Stomach (tissue), 8 donors: ENCODE measurements at regions not wholly inside any gene's neighbourhood (a gene's known extent, or its start where the extent isn't known, plus 50 kb on each side); places are given as distances from the start of the nearest gene placed in this dataset.

Source experiments
- DNase-seq, 2 donors: peaks; one replicate each; pipeline versions ENCODE4 v3.0.0 to v3.0.0-alpha.2; 2013 to 2019
- H3K27ac ChIP-seq, 5 donors: fragments of 200-600 bp in 4 of 5; sonication (generic) in 4 of 5; one replicate each; pipeline ENCODE4 v1.5.1; 2013 to 2019; ENCODE audit warnings: mild to moderate bottlenecking in 1 of 5, moderate library complexity in 1 of 5
- H3K27me3 ChIP-seq, 3 donors: fragments of 200-600 bp; sonication (generic); one replicate each; pipeline ENCODE4 v1.5.1; 2017 to 2019; ENCODE audit warnings: mixed run types in 1 of 3
- H3K36me3 ChIP-seq, 4 donors: fragments of 200-600 bp; sonication (generic); 1 replicate in 3 of 4; 2 replicates in 1 of 4; pipeline ENCODE4 v1.5.1; 2016 to 2019
- H3K4me1 ChIP-seq, 4 donors: fragments of 200-600 bp; sonication (generic); one replicate each; pipeline ENCODE4 v1.5.1; 2016 to 2019
- H3K4me3 ChIP-seq, 4 donors: fragments of 200-600 bp; sonication (generic) in 3 of 4; one replicate each; pipeline ENCODE4 v1.5.1; 2016 to 2019; ENCODE audit warnings: mild to moderate bottlenecking in 1 of 4
- H3K9me3 ChIP-seq, 4 donors: fragments of 200-600 bp; sonication (generic); one replicate each; pipeline ENCODE4 v1.5.1; 2016 to 2019
- EP300 ChIP-seq: sonication (generic); formaldehyde crosslinking; IDR thresholded peaks from one replicate; pipeline ENCODE4 v1.6.1; 2017; ENCODE audit warnings: antibody characterized with exemption
- POLR2A ChIP-seq, 4 donors: fragments of 450-650 bp; IDR thresholded peaks; one replicate each; pipeline ENCODE4 v1.6.1; 2016; ENCODE audit warnings: antibody characterized with exemption in 4 of 4, control low read depth in 2 of 4, mild to moderate bottlenecking in 1 of 4, moderate library complexity in 1 of 4
- POLR2AphosphoS5 ChIP-seq, 3 donors: sonication (generic); formaldehyde crosslinking; IDR thresholded peaks; one replicate each; pipeline ENCODE4 v1.6.1; 2016; ENCODE audit warnings: antibody characterized with exemption in 3 of 3
- WGBS, 5 donors: extraction: QIAGEN DNeasy Blood & Tissue Kit in 3 of 5; methylation state at CpG; one replicate each; pipeline versions ENCODE4 v1.1.5 to v1.1.7; 2013 to 2018; 5-methylcytosine and 5-hydroxymethylcytosine counted together
- intact Hi-C: fragments of 100-400 bp; cut with DNase I; formaldehyde crosslinking; loops from one replicate; pipeline ENCODE4 v1.15.1; 2023; ENCODE audit warnings: low total_unique reads
- TF ChIP-seq, protein P1 (sequence below), 7 experiments: fragments of 450-650 bp in 4 of 7; fragments of 200-600 bp in 3 of 7; sonication (generic) in 3 of 7; IDR thresholded peaks; one replicate each; pipeline ENCODE4 v1.5.1; 2016 to 2019; ENCODE audit warnings: antibody characterized with exemption in 7 of 7, control low read depth in 2 of 7, mild to moderate bottlenecking in 1 of 7
- donor health status: healthy with polysubstance abuse.
- donor health status: Bipolar disorder and iron deficiency.
- donor health status: healthy.

DNA sequence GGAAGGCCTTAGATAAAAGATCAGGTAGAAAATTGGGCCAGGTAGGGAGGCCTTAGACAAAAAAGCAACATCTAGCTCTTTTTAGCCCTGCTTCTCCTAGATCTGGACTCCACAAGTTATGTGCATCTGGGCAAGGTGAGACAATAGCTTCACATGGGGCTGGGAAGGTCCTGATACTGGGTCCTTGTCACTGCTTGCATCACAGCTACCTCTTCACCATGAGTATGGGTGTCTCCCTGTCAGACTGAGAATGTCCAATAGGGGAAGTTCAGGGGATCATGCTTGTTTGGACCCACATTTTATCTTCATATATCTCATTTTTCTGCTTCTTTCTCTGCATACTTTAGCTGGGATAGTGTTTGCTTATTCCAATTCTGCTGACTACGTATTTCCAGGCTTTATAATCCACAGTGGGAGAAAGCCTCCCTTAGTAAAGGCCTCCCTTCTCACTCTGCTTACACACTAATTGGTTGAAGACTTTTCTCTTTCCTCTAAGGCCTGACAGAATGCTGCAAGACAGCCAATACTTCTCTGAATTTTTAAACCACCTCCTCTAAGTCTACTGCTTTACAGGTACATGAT lies 189.6 kb downstream of the CYRIA start:
- Histone ChIP-seq H3K9me3 (no peaks in the 10 kb centered on the region), H3K27ac (no peak overlapping the region), H3K27me3 (no peaks in the 10 kb centered on the region), H3K4me3 (no peak overlapping the region), H3K4me1 (no peaks in the 10 kb centered on the region), H3K36me3 (no peaks in the 10 kb centered on the region)
- 79 to 95% (median 91%) methylated on average over 1 of the region's 1 CpG for WGBS, 5 donors
- intact Hi-C loops = no loop called here
- DNase-seq = no peak
- TF ChIP-seq EP300 (no peak), POLR2AphosphoS5 (IDR thresholded peaks at IDR 0.05) (no peak)

DNA sequence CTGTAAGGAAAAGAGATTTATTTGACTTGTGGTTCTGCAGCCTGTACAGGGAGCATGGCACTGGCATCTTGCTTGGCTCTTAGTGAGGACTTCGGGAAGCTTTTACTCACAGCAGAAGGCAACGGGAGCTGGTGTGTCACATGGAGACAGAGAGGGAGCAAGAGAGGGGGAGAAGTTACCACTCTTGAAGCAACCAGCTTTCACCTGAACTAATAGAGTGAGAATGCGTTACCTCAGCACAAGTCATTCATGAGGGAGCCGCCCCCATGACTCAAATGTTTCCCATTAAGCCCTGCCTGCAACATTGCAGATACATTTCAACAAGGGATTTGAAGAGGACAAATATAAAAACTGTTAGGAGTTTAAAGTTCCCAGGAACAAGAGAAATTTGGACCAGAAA lies 190.0 kb downstream of the CYRIA start:
- no peak overlapping the region for H3K4me3 ChIP-seq
- intact Hi-C loops = no loop called here
- H3K36me3 ChIP-seq = no peaks in the 10 kb centered on the region
- DNase-seq = peak in 1 of 2 donors; percentile 44
- 60 to 80% (median 67%) methylated on average over 4 of the region's 4 CpGs for WGBS, 5 donors
- H3K27me3 ChIP-seq = no peaks in the 10 kb centered on the region
- TF ChIP-seq POLR2A (IDR thresholded peaks at IDR 0.05) (no peak), EP300 (no peak), POLR2AphosphoS5 (IDR thresholded peaks at IDR 0.05) (no peak)
- TF ChIP-seq, protein P1, sequence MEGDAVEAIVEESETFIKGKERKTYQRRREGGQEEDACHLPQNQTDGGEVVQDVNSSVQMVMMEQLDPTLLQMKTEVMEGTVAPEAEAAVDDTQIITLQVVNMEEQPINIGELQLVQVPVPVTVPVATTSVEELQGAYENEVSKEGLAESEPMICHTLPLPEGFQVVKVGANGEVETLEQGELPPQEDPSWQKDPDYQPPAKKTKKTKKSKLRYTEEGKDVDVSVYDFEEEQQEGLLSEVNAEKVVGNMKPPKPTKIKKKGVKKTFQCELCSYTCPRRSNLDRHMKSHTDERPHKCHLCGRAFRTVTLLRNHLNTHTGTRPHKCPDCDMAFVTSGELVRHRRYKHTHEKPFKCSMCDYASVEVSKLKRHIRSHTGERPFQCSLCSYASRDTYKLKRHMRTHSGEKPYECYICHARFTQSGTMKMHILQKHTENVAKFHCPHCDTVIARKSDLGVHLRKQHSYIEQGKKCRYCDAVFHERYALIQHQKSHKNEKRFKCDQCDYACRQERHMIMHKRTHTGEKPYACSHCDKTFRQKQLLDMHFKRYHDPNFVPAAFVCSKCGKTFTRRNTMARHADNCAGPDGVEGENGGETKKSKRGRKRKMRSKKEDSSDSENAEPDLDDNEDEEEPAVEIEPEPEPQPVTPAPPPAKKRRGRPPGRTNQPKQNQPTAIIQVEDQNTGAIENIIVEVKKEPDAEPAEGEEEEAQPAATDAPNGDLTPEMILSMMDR (IDR thresholded peaks at IDR 0.05) = no peak
- H3K4me1 ChIP-seq = no peaks in the 10 kb centered on the region
- H3K9me3 ChIP-seq = no peaks in the 10 kb centered on the region
- no peak overlapping the region for H3K27ac ChIP-seq

DNA sequence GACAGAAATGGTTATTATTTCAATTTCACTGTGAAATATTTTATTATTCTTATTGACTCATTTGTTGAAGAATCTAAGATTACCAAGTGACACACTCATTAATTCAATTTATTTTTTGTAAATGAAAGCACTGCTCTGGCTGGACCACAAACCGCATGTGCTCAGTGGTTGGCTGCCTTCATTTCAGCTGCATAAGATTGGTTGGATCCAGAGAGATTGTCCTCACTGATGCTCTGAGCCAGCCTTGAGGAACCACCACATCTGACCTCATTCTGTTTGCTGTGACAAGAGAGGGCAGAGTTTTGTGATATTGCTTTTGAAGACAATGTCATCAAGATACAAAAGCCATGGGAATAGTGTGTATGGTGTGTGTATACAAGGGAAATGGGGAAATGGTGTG lies 192.1 kb downstream of the CYRIA start:
- no peak for DNase-seq
- H3K27me3 ChIP-seq = no peaks in the 10 kb centered on the region
- intact Hi-C loops = no loop called here
- H3K27ac ChIP-seq = no peak overlapping the region
- H3K4me3 ChIP-seq = no peak overlapping the region
- H3K36me3 ChIP-seq = no peaks in the 10 kb centered on the region
- no peaks in the 10 kb centered on the region for H3K9me3 ChIP-seq
- TF ChIP-seq EP300 = no peak
- TF ChIP-seq POLR2AphosphoS5 (IDR thresholded peaks at IDR 0.05) = no peak
- no peak for TF ChIP-seq POLR2A (IDR thresholded peaks at IDR 0.05)
- TF ChIP-seq, protein P1 (IDR thresholded peaks at IDR 0.05) = no peak
- 88 to 100% (median 98%) methylated on average over 1 of the region's 1 CpG for WGBS, 5 donors
- H3K4me1 ChIP-seq = no peaks in the 10 kb centered on the region

DNA sequence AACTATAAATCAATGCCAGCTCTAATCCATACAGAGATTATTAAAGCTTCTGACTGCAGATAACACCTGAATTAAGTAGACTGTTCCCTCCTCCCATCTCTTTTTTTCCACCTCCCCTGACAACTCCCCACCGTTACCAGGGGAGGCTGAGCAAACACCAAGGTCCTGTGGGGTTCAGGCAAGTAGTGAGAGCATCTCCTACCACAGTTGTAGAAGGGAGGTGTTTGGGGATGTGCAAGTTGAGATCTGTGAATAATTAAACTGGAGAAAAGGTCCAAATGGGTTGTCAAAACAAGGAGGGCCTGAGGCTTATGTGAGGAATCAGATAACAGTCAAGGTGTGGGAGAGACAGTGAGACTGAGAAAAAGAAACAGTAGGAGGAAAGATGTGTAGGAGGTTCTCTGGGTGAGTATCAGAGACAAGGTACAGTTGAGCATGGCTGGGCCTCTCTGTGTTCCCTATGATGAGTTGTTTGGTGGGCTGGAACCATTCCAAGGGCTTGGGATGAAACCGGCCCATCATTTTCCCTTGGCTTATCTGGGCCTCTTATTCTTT lies 194.6 kb downstream of the CYRIA start:
- intact Hi-C loops = no loop called here
- H3K4me3 ChIP-seq = no peak overlapping the region
- no peaks in the 10 kb centered on the region for H3K27me3 ChIP-seq
- WGBS, 5 donors = 63 to 82% (median 68%) methylated on average over 2 of the region's 2 CpGs
- no peak for DNase-seq
- no peak overlapping the region for H3K27ac ChIP-seq
- no peak for TF ChIP-seq POLR2A (IDR thresholded peaks at IDR 0.05)
- TF ChIP-seq, protein P1 (IDR thresholded peaks at IDR 0.05) = no peak
- H3K4me1 ChIP-seq = no peaks in the 10 kb centered on the region
- no peaks in the 10 kb centered on the region for H3K36me3 ChIP-seq
- H3K9me3 ChIP-seq = no peaks in the 10 kb centered on the region

DNA sequence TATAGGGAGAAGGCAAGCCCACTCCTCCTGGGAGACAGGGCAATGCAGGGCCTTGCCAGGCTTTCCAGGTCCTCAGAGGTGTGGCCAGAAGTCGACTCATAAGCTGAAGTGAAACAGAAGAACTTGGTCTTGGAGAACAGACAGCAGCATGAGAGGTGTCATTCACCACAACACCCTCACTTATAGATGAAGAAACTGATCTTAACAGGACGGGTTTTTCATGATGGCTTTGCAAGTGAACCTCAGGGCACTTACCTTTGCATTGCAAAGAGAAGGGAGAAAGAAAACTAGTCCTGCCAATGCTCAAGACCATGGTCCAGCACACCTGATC lies 198.8 kb downstream of the CYRIA start:
- H3K4me3 ChIP-seq = no peak overlapping the region
- no peak for DNase-seq
- no peaks in the 10 kb centered on the region for H3K36me3 ChIP-seq
- H3K4me1 ChIP-seq = no peaks in the 10 kb centered on the region
- no peak overlapping the region for H3K27ac ChIP-seq
- intact Hi-C loops = no loop called here
- H3K9me3 ChIP-seq = no peaks in the 10 kb centered on the region
- 62 to 78% (median 68%) methylated on average over 2 of the region's 2 CpGs for WGBS, 5 donors
- peaks cover 0 to 7% (median 0%) of the 10 kb centered on the region in 3 donors for H3K27me3 ChIP-seq
- TF ChIP-seq EP300 = no peak
- TF ChIP-seq POLR2A (IDR thresholded peaks at IDR 0.05) = no peak
- no peak for TF ChIP-seq POLR2AphosphoS5 (IDR thresholded peaks at IDR 0.05)
- TF ChIP-seq, protein P1 (IDR thresholded peaks at IDR 0.05) = no peak
